ENCODE measurements at regions not wholly inside any gene's neighbourhood (a gene's known extent, or its start where the extent isn't known, plus 50 kb on each side); places are given as distances from the start of the nearest gene placed in this dataset.

DNA sequence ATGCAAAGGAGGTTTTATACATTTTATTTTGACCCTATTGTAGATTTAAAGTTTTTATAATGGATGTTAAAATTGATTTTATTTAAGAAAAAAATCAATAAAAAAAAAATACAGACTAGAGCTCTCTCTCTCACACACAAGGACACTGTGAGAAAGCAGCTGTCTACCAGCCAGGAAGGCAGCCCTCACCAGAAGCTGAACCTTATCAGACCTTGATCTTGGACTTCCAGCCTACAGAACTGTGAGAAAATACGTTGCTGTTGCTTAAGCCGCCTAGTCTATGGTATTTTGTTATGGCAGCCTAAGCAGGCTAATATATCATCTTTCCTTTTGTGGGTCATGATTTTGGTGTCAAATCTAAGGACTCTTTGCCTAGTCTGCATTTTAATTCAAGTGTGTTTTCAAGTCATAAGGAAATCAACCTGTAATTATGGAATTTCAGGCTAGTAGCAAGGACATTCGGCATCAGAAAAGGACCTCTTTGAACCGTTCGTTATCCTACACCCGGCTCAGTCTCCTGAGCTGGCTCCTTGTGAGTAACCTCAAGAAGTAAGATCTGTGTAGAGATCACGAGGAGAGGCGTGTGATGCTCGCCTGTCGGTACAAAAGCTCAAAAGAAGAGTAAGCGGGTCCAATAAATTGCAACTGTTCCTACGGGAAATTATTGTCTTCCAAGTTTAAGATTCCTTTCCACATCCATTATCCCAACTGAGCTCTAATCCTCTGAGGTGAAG, 98.2 kb downstream of the PDCL3 start:
- no peak for DNase-seq (ENCODE audit: low read depth)

DNA sequence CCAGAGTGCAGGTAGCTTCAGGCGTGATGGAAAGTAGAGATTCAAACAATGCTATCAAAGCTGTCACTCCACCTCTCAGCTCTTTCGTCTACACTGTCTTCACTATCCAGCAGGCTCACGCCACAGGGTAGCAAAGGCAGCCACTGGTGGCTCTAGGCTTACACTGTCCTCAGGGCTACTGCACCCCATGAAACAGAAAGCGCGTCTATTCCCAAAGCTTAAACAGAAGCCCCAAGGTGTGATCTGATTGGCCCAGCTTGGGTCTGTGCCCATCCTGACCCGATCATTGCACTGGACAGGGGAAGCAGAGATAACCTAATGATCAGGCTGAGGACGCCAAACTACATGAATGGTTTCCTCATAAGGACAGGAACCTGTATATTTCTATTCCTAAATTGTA, 100.1 kb downstream of the PDCL3 start:
- no peak for DNase-seq (ENCODE audit: low read depth)

DNA sequence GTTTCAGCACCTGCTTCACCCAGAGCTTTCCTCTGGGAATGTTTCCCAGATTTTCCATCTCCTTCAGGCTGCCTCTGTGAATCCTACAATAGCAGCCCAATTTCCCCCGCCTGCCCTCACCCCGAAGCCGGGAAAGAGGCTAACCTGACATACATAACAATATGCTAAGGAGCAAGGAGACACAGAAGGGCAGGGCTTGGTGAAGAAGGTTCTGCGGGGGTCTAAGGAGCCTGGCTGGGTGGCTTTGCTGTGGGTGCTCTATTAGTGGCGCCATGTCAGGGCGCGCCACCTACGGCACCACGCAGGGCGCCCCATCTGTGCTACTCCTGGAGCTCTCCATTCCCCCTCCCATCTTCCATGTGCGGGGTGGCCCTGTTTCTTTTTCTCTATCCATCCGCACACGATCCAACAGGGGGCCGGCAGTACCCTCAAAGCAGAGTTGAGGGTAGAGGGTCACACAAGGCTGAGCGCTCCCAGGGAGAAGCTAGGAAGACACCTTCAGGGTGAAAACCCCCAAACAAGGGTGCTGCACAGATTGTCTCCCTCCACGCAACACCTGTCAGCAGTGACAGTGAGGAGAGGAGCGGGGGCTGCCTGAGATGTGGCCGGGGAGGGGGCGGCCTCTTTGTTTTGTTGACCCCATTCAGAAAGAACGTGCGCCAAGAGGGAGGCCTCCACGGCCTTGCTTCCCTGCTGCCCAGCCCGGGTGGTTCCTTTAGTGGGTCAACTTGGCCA, 101.4 kb downstream of the PDCL3 start:
- no peak for DNase-seq (ENCODE audit: low read depth)

DNA sequence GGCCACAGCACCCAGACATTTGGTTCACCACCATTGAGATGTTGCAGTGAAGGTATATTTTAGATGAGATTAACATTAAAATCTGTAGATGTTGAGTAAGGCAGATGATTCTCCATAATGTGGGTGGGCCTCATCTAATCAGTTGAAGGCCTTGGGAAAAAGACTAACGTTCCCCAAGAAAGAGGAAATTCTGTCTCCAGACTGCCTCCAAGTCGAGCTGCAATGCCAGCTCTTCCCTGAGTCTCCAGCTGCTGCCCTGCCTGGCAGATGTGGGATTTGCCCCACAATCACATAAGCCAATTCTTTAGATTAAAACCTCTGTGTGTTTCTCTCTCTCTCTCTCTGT, 101.9 kb downstream of the PDCL3 start:
- no peak for DNase-seq (ENCODE audit: low read depth)

DNA sequence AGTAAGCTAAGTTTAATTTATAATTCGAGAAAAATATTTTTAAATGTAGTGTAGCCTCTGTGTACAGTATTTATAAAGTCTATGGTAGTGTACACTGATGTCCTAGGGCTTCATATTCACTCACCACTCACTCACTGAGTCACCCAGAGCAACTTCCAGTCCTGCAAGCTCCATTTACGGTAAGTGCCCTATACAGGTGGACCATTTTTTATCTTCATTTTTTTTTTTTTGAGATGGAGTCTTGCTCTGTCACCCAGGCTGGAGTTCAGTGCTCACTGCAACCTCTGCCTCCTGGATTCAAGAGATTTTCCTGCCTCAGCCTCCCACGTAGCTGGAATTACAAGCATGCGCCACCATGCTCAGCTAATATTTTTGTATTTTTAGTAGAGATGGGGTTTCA, 104.2 kb downstream of the PDCL3 start:
- no peak for DNase-seq (ENCODE audit: low read depth)

DNA sequence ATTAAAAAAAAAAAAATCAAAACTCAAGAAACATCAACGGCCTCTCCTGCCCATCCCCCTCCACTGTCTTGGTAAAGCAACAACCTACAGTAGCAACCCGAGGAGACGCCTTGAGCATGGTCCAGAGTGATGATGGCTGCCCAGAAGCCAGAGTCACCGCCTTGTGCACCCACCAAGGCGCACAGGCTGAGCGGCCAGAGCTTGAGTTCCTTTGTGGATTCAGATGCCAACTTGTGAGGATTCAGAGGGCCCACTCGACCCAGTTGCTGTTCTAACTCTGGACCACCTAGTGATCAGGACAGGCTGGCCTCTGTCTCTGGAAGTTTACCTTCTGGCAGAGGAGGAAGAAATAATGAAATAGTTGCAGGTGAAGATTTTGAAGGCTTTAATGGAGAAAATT, 105.0 kb downstream of the PDCL3 start:
- DNase-seq (ENCODE audit: low read depth) = no peak

DNA sequence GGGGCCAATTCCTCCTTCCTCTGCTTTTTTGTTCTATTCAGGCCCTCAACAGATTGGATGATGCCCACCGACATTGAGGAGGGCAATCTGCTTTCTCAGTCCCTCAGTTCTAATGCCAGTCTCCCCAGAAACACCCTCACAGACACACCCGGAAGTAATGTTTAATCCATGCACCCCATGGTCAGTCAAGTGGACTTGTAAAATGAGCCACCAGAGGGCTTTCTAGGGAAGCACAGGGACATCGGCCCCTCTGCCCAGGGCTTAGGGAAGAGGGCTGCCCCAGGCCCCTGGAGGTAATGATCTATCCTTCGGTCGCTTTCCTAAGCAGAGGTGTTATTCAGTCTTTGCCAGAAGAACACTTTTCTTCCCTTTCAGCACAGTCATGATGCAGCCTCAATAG, 107.4 kb downstream of the PDCL3 start:
- DNase-seq (ENCODE audit: low read depth) = no peak

DNA sequence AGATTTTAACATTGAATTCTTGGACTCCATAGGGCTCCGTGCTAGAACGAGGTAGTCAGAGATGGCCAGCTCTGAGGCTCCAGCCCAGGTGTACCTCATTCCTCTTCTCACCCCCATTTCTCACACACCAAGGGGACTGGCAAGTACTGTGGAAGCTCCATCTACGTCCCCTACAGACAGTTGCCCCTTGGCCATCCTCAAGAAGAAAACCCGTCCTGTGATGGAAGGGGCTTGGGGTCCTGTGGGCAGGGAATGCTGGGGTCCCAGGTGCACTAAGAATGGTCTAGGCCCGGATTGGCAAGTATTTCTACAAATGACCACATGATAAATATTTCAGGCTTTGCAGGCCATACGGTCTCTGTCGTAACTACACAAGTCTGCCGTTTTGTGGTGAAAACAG, 110.3 kb downstream of the PDCL3 start:
- no peak for DNase-seq (ENCODE audit: low read depth)

DNA sequence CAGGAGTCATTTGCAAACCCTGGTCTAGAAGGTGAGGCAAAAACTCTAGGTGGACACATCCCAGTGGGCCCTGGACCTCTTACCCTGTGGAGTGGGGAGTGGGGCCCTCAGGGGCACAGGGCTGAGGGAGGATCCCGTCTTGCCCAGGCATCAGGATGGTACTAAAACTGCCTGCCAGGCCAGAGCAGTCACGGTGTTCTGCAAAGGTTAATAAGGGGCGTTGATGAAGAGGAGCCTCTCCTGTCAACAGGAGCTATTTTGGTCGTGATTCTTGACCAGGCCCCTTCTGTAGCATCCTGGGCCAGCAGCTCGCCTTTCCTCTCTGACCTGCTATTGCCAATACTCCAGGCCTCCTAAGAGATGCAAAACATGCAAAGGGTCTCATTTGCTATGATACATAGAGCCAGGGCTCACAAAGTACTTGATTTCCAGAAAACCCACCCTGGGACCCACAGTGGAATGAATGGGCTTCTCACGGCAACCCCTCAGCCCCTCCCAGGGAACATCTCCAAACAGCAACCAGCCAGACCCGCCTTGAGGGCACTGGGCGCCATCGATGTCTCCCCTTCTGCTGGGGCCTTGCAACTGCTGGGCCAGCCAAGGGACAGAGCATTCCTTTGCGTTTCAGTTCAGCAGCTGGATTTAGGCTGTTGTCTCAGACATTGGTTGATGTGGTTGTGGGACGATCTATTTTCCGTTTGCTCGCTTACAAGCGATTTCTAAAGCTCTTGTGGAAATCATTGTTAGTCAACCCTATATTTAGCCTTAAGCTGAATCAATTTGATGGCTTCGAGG, 111.1 kb downstream of the PDCL3 start:
- DNase-seq (ENCODE audit: low read depth) = no peak

DNA sequence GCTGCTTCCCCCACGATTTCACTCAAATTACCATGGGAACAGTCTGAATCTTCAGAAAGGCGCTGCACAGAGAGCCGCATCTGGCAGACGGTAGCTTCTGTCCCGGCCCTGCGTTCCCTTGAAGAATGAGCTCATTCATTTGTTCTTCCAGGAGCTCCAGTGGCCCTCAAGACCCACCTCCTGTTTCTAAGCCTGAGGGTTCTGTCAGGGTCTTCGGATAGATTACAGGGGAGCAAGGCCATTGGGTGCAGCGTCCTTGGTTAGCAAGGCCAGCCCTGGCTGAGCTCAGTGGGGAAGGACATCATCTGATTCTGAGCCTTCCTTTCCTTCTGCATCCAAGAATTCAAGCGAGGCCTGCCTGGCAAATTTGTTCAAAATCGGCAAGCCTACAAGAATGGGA, 111.9 kb downstream of the PDCL3 start:
- DNase-seq (ENCODE audit: low read depth) = no peak

DNA sequence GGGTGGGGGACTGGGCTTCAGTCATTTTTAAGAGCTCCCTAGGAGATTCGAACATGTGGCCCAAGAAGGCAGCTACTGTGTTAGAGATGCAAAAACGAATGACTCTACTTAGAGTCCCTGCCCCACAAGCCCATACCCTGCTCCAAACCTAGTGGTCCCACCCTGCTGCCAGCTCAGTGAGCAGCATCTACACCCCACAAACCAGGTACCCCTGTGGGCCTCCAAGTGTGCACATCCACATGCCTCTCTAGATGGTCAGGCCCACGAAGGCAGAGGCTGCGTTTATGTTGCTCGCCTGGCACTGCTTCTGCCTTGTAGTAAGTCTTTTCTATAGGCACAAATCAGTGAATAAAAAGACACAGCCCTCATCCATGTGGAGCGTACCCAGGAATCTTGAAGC, 112.6 kb downstream of the PDCL3 start:
- no peak for DNase-seq (ENCODE audit: low read depth)

DNA sequence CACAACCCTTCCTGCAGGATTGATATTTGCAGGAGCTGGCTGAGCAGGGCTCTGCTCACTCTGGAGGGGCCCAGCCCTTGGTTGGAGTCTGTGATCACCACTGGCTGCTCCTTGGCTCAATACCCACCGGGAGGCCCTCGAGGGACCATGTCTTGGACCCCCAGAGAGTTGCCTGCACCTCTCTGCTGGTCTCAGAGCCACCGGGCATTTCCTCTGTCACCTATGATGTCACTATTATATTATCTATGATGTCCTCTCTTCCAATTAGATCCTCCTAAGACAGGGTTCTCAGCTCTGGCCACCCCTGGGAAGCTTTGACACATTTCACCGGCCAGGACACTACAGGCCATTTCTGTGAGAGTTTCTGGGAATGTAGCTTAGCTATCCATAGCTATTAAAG, 113.1 kb downstream of the PDCL3 start:
- no peak for DNase-seq (ENCODE audit: low read depth)

DNA sequence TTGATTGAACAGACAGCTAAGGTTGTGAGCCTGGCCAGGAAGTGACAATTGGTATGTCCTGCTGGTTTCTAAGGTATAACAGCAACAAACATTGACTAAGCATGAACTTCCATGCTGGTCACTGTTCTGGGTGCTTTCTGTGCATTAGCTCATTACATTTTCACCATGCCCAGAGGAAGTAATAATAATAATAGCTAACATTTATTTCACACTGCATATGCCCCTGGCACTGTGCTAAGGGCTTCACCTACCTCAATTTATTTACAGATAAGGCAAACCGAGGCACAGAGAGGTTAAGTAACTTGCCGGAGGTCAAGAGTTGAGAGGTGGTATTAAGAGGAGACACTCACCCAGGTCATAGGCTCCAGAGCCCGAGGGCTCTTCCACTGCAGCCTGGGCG, 113.6 kb downstream of the PDCL3 start:
- DNase-seq (ENCODE audit: low read depth) = no peak

DNA sequence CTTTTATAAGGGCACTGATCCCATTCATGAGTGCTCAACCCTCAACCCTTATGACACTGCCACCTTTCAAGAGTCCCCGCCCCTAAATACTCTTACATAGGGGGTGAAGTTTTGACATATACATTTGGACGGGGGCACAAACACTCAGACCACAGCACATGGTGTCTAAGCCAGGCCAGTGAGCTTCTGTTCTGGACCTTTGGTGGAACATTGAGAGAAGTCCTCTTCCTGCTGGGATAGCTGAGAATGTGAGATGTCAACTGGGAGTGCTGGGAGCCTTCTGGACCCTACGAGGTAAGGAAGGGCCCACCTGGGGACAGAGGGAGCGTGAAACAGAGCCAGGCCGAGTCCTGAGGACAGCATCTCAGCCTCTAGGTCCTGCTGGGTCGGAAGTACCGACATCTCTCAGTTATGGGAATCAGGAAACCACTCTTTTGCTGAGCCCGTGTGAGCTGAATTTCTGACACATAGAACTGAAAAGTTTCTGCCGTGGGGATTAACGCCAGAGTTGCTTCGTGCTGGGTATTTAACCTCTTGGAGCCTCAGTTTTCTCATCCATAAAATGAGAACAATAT, 114.9 kb downstream of the PDCL3 start:
- DNase-seq (ENCODE audit: low read depth) = no peak

DNA sequence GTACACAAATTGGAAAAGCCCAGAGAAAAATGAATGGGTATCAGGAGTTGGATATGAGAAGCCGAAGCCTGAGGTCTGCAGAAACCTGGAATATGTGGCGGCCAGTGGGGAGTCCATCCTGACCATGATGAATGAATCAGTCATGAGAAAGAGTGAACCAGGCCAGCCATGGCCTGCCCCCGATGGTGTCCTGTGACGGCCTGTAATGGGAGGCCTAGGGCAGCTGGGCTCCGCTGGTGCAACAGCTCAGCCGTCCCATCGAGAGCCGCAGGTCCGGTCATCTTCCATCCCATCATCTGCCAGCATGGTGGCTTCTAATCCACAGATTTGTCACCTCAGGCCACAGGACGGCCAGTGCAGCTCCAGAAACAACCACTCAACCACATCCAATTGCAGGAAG, 116.4 kb downstream of the PDCL3 start:
- DNase-seq (ENCODE audit: low read depth) = no peak

DNA sequence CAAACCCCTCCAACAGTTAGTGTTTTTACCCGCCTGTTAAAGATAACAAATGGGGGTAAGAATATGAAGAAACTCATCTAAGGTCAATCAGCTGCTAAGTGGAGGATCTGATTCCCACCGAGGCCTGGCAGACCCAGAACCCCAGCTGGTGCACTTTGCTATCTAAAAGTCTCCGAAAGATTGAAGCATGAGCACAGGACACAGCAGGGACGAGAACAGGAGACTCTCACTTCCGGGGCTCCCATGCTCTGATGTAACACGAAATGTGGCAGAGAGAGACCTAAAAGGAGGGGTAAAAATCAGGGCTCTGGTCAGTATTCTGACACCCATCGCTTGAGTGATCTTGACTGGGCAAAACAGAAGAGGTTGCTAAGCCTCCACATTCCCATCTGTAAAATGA, 119.7 kb downstream of the PDCL3 start:
- DNase-seq (ENCODE audit: low read depth) = no peak

DNA sequence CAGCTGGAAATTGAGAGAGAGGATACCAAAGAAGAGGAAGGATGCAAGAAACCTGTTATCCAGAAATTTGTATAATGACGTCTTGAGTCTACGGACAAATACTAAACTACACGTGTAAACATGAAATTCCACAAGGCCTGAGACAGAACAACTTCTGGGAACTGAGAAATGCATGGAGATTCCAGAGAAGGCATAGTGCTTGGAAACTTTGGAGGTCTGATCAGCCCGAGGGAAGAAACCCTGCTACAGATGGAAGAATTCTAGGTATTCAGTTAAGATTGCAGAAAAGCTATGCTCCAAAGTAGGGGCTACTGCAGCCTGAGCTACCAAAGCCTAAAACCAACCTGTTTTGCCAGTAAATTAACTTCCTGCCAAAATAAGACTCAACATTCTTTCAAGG, 120.4 kb downstream of the PDCL3 start:
- no peak for DNase-seq (ENCODE audit: low read depth)

DNA sequence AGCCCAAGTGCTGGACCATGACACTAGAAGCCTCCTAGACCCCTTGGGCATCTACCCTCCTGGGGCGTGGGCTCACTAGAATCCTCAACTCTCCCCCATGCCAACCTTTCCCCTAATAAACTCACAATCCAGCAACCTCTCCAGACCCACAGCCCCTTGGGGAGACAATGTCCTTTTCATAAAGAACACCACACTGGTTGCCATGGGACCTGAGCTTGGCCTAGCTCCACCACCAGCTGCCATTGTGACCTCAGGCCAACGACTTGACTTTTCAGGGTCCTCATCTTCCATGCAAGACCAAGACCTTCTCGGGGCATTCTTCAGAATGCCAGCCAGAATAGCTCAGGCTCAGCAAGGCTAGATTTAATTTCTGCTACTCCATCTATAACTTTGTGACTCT, 128.1 kb upstream of the NPAS2 start:
- DNase-seq (ENCODE audit: low read depth) = no peak

DNA sequence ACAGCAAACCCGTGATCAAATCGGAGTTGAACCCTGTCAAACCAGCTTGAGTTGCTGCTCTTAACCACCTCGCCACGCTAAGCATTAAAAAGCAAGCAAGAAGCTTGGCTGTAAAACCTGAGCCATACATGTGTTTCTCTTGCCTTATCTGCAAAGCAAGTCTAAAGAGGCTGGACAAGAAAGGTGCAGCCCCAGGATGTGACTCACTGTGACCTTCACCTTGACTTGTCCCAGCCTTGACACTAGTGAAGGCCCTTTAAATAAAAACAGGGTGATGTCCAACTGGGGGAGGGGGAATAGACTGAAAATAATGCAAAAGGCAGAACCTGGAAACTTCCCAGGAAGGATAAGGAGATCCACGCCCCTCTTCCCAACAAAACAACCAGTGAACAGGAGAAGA, 127.6 kb upstream of the NPAS2 start:
- no peak for DNase-seq (ENCODE audit: low read depth)

DNA sequence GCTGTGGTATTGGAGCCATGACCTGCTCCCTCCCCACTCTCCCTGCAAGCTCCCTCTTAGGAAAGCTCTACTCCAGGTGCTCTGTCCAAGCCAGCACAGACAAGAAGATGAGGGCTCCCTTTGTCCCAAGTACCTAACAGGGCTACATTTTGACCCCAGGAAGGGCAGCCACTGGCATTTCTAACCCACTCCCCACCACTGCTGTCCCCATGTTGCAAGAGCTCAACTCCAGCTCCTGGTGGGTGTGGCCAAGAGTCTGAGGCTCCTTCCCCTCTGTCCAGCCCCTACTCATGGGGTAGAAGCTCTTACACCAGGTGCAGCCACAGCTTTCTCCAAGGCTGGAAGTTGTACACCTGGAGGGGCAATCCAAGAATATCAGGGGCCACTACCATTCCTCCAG, 127.0 kb upstream of the NPAS2 start:
- DNase-seq (ENCODE audit: low read depth) = no peak

DNA sequence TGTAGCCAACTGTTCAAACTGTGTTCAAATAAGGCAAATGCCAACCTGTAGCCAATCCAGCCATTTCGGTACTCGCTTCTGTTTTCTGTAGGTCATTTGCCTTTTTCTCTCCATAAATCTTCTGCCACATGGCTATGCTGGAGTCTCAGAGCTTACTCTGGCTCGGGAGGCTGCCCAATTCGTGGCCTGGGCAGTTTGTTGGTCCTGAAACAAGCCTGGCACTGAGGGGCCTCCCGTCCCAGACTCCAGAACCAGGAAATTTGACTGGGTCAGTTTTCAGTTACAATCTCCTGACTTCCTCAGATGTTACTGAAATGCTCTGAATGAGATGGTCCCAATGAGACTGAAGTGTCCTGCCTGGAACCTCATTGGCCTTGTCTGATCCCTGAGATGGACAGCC, 120.8 kb upstream of the NPAS2 start:
- DNase-seq (ENCODE audit: low read depth) = no peak

DNA sequence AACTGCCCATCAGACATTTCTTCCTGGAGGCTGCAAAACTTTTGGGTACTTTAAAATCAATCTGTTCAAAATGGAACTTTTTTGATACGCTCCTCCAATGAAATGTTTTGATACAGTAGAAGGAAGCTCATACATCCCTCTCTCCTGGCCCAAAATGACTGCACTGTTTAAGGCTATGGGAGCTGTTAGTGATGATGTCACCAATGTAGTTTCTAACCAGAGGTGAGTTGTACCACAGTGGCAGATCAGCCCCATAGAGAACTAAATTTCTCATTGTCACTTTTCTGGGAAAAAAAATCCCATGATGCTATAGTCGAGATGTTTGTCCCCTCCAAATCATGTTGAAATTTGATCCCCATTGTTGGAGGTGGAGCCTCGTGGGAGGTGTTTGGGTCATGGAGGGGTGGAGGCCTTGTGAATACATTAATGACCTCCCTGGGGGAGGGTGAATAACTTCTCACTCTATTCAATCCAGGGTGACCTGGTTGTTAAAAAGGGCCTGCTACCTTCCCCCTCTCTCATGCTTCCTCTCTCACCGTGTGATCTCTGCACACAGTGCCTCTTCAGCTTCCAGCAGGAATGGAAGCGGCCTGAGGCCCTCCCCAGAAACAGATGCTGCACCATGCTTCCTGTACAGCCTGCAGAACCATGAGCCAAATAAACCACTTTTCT, 117.4 kb upstream of the NPAS2 start:
- DNase-seq (ENCODE audit: low read depth) = no peak
